HEK293T (cell line): ENCODE measurements at regions not wholly inside any gene's neighbourhood (a gene's known extent, or its start where the extent isn't known, plus 50 kb on each side); places are given as distances from the start of the nearest gene placed in this dataset.

ENCODE experiments used
- CTCF ChIA-PET: fragments of 350-600 bp; formaldehyde crosslinking; extraction: SDS; loops from one replicate; lab custom pipeline; 2021; ENCODE audit warnings: antibody characterized with exemption, inconsistent platforms; lab: Yijun Ruan, JAX
- POLR2A ChIA-PET: fragments of 350-600 bp; formaldehyde crosslinking; extraction: SDS; loops from one replicate; lab custom pipeline; 2020; ENCODE audit warnings: antibody characterized with exemption, inconsistent platforms; lab: Yijun Ruan, JAX
- DNase-seq: peaks from one replicate; pipeline ENCODE4 v3.0.0; 2012; ENCODE audit warnings: mixed read lengths; ENCODE audit errors: extremely low spot score
- ARNT ChIP-seq: fragments of 450-650 bp; IDR thresholded peaks from 2 replicates; pipeline ENCODE4 v1.6.1; 2017; ENCODE audit warnings: mild to moderate bottlenecking
- BHLHE40 ChIP-seq: fragments of 450-650 bp; IDR thresholded peaks from 2 replicates; pipeline ENCODE4 v1.6.1; 2016; ENCODE audit warnings: mild to moderate bottlenecking, moderate library complexity, borderline replicate concordance
- CTBP1 ChIP-seq: fragments of 450-650 bp; IDR thresholded peaks from 2 replicates; pipeline ENCODE4 v1.6.1; 2016; ENCODE audit warnings: borderline replicate concordance
- ELF4 ChIP-seq: fragments of 450-650 bp; IDR thresholded peaks from 2 replicates; pipeline ENCODE4 v1.6.1; 2017; ENCODE audit warnings: antibody characterized with exemption
- FOXA1 ChIP-seq: fragments of 450-650 bp; IDR thresholded peaks from 2 replicates; pipeline ENCODE4 v1.6.1; 2016; ENCODE audit warnings: mild to moderate bottlenecking
- FOXK2 ChIP-seq: fragments of 450-650 bp; IDR thresholded peaks from 2 replicates; pipeline ENCODE4 v1.6.1; 2016; ENCODE audit warnings: mild to moderate bottlenecking
- FOXM1 ChIP-seq: fragments of 450-650 bp; IDR thresholded peaks from 2 replicates; pipeline ENCODE4 v1.6.1; 2017; ENCODE audit warnings: mild to moderate bottlenecking, borderline replicate concordance
- HDGF ChIP-seq: fragments of 450-650 bp; IDR thresholded peaks from 2 replicates; pipeline ENCODE4 v1.6.1; 2017; ENCODE audit warnings: antibody characterized with exemption, borderline replicate concordance
- L3MBTL2 ChIP-seq: fragments of 450-650 bp; conservative IDR thresholded peaks from 2 replicates; pipeline ENCODE4 v1.6.1; 2016; ENCODE audit warnings: mild to moderate bottlenecking
- LEF1 ChIP-seq: fragments of 450-650 bp; IDR thresholded peaks from 2 replicates; pipeline ENCODE4 v1.6.1; 2017; ENCODE audit warnings: mild to moderate bottlenecking, borderline replicate concordance
- NFRKB ChIP-seq: fragments of 450-650 bp; IDR thresholded peaks from 2 replicates; pipeline ENCODE4 v1.6.1; 2016; ENCODE audit warnings: mild to moderate bottlenecking, moderate library complexity
- SP1 ChIP-seq: fragments of 450-650 bp; IDR thresholded peaks from 2 replicates; pipeline ENCODE4 v1.6.1; 2017
- SUZ12 ChIP-seq: fragments of 450-650 bp; IDR thresholded peaks from 2 replicates; pipeline ENCODE4 v1.6.1; 2016; ENCODE audit warnings: mild to moderate bottlenecking
- TARDBP ChIP-seq: fragments of 450-650 bp; IDR thresholded peaks from 2 replicates; pipeline ENCODE4 v1.6.1; 2016
- ZNF384 ChIP-seq: fragments of 450-650 bp; IDR thresholded peaks from 2 replicates; pipeline ENCODE4 v1.6.1; 2016
- TF ChIP-seq, protein P1 (sequence below): fragments of 450-650 bp; IDR thresholded peaks from 2 replicates; pipeline ENCODE4 v1.6.1; 2016

DNA sequence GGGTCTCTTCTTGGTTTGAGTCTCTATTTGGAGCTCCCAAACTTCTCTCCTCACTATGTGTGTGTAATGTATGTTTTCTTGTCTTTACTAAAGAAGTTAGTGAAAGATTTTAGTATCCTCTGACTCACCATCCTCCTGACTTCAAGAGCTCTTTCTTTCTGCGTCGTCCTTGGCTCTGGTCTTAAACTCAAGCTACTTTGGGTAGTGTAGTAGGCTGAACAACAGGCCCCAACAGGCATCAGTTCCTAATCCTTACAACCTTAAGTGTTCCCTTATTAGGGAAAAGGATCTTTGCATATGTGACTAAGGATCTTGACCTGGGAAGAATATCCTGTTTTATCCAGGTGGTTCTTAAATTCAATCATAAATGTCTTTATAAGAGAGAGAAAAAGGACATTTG, 810.2 kb downstream of the MAFB start:
- no peak for DNase-seq
- ChIA-PET CTCF (interaction anchor here (0.7 kb wide), 1 partner anchor 36 kb away, joined by 10 read pairs; no protein-coding TSS in a partner anchor), POLR2A (no interaction called here)
- TF ChIP-seq L3MBTL2: no peak
- TF ChIP-seq SUZ12: no peak
- no peak for TF ChIP-seq HDGF
- TF ChIP-seq FOXM1: no peak
- TF ChIP-seq, protein P1, sequence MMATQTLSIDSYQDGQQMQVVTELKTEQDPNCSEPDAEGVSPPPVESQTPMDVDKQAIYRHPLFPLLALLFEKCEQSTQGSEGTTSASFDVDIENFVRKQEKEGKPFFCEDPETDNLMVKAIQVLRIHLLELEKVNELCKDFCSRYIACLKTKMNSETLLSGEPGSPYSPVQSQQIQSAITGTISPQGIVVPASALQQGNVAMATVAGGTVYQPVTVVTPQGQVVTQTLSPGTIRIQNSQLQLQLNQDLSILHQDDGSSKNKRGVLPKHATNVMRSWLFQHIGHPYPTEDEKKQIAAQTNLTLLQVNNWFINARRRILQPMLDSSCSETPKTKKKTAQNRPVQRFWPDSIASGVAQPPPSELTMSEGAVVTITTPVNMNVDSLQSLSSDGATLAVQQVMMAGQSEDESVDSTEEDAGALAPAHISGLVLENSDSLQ: no peak
- no peak for TF ChIP-seq SP1
- TF ChIP-seq LEF1: no peak

DNA sequence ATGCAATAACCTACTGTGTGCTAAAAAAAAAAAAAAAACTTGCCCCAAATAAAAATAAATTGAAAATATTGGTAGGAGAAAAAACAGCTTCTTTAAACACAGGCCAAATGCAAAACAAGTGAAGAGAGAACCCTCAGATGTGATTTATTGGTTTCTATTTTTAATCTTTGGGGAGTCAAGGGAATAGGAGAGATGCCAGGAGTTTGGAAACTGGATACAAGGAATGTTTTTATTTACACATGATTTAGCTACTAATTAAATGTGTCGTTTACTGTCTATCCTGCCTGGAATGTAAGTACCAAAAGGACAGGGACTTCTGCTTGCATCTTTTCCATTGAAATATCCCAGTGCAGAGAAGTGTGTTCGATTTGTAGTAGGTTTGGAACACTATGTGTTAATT, 810.7 kb downstream of the MAFB start:
- ChIA-PET CTCF (interaction anchor here (0.7 kb wide), 1 partner anchor 37 kb away, joined by 10 read pairs; no protein-coding TSS in a partner anchor), POLR2A (no interaction called here)
- no peak for TF ChIP-seq LEF1
- DNase-seq: no peak

DNA sequence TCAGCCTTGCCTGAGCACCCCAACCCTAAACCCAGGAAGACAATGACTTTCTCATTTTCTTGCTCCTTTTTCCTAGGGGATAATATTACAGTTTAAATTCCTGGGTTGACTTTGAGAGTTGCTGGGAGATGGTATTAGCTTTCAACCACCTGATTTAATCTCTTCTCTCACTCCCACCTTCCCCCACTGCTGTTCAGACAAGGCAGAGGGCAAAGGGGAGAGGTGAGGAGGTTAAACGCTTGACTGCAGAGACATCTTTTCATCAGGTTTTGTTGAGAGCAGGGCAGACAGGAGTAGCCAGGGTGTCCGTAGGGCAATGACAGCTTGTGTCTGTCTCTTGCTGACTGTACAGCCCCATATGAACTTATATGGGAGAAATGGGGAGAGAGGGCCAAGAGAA, 811.2 kb downstream of the MAFB start:
- TF ChIP-seq HDGF (no peak), FOXK2 (no peak), NFRKB (no peak), FOXM1 (no peak), CTBP1 (no peak), SUZ12 (no peak), L3MBTL2 (no peak), ELF4 (no peak), TARDBP (no peak), ARNT (no peak), ZNF384 (no peak), LEF1 (no peak), SP1 (no peak), BHLHE40 (no peak), FOXA1 (no peak)
- TF ChIP-seq, protein P1: no peak
- ChIA-PET POLR2A (no interaction called here), CTCF (no interaction called here)
- no peak for DNase-seq

- ChIA-PET CTCF (no interaction called here), POLR2A (no interaction called here)
- TF ChIP-seq CTBP1 (no peak), FOXA1 (no peak), NFRKB (no peak), ELF4 (no peak), TARDBP (no peak), SP1 (no peak), HDGF (no peak), ARNT (no peak), BHLHE40 (no peak), LEF1 (no peak), L3MBTL2 (no peak), SUZ12 (no peak), FOXK2 (no peak), ZNF384 (no peak), FOXM1 (no peak)
- TF ChIP-seq, protein P1: no peak
- no peak for DNase-seq
Observed at GRCh38 chr20:39876976-39877635, 811.9 kb downstream of the MAFB start.

GRCh38 chr20:39875492-39876110, 813.4 kb downstream of the MAFB start:
- POLR2A ChIA-PET: no interaction called here
- DNase-seq: no peak
- CTCF ChIA-PET: no interaction called here
- TF ChIP-seq ELF4: no peak
- TF ChIP-seq CTBP1: no peak
- TF ChIP-seq FOXA1: no peak
- TF ChIP-seq ZNF384: no peak
- no peak for TF ChIP-seq ARNT
- no peak for TF ChIP-seq FOXK2
- TF ChIP-seq NFRKB: no peak
- no peak for TF ChIP-seq SP1
- TF ChIP-seq L3MBTL2: no peak
- no peak for TF ChIP-seq HDGF
- TF ChIP-seq, protein P1: no peak
- TF ChIP-seq SUZ12: no peak
